ENCODE measurements at regions not wholly inside any gene's neighbourhood (a gene's known extent, or its start where the extent isn't known, plus 50 kb on each side); places are given as distances from the start of the nearest gene placed in this dataset.

DNA sequence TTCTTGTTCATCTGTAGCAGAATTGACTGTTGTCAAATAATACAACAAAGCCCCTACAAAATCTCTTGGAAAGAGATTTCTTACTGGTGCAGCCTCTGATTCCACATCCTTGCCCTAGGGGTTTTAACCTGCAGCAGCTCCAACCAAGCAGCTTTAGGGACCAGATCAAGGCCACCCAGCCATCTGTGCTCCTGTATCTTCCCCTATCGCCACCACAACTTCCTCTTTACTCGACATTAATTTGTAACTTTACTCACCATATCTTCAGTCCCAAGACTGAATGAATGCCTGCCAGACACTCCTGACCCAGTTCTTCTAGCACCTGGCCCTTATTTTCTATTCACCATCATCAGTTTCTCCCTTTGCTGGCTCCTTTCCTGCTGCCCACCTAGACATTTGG is 156.6 kb upstream of the IL12A start:
- DNase-seq: no peak

GRCh38 chr3:159835126-159835525 is 153.5 kb upstream of the IL12A start:
- DNase-seq: no peak

DNA sequence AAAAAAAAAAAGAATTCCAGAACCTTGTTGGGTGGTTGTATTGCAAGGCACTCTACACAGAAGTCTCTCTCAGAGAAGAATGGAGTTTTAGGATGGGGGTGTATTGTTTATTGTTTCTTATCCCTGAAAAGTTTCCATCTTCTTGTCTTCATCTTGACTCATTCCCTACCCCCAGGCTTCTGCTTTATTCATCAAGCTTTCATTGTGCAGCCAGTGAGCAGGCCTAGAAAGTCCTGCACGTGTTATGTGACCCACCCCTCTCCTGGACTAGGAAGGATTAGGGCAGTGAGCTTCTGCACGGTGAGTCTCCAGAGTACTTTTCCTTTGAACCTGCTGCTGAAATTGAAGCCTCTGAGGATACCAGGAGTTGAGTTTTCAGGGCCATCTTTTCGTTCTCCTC is 150.9 kb upstream of the IL12A start:
- DNase-seq: no peak

- DNase-seq: no peak
Measured at GRCh38 chr3:159838938-159839337, 149.7 kb upstream of the IL12A start.

GRCh38 chr3:159839561-159840379 is 148.9 kb upstream of the IL12A start, which contains the start of gene SCHIP1:
Gene SCHIP1, plus strand, starts transcription at chr3:159839861.
- no peak for DNase-seq

DNA sequence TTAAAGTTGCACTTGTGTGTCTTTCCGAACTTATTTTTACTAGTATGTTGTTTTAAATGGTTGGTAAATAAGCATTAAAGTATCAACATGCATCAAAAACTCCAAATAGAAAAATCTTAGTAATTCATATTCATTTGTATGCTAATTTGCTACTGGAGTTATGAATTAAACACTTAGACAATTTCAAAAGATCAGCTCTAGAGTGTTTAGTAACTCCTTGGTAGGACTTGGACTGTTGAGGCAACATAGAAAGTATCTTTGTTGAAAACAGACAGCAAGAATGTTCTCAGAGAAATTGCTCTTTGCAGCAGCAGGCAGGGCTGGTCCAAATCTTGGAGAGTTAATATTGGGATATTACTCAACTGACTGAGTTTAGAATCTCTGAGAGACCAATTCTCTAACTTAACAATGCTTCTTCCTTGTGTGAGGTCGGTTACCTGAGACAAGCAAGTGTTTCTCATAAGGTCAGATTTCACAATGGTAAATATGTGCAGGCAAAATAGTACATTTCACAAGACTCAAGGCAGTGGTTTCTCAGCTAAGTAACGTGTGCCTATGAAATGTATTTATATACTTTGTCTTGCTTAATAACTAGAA is 147.8 kb upstream of the IL12A start:
- DNase-seq: no peak

DNA sequence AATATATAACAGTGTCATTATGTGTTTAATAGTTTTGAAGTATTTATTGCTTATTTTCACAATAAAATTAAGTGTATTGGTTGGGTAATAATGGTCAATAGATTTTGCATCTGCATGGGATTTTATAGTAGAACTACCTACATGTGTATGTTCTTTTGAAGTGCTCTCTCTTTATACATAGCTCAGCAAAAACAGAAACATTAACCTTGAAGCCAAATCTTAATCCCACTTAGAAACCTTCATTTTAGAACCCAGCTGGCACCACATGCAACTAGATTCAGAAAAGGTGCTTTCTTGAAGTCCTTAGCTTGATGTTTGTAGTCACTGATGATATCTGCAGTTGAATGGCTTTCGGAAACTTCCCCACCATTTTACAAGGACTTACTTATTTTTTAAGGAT is 146.9 kb upstream of the IL12A start:
- DNase-seq: no peak

DNA sequence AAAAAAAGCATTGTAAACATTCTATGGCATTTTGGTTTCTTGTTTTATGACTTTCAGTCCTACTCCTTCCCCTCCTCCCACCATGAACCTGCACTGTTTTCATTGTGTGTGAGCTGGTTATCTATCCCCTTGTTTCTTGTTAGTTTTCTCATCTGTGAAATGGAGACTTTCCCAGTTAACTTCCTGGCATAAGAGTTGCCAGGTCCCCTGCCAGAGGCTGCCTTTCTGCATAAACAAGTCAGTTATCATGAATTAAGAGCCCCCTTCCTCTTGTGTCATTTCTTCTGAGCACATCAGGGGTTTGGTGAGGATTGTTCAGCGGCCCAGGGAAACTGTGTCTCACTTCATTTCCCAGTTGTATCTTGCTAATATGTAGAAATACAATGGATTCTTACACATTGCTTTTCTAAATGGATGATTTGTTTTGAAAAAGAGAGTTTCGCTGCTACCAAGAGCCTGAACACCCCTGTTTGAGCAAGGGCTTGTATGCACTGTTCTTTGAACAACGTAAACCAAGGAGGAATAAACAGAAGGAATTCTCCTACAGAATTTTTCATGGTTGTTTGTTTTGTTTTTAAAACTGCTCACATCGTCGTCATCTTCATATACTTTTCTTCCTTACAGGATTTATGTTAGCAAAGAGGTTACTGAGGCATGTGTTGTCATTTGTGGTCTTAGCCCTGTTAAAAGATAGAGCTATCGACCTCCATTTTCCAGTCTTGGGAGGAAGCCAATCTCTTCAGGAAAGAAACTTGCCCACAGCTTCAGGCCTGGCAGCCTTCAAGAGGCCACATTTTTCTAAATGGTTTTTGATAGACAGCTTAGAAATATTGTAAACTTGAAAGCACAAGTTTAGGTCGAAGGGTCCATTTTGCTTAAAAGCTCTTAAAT is 144.6 kb upstream of the IL12A start:
- no peak for DNase-seq

DNA sequence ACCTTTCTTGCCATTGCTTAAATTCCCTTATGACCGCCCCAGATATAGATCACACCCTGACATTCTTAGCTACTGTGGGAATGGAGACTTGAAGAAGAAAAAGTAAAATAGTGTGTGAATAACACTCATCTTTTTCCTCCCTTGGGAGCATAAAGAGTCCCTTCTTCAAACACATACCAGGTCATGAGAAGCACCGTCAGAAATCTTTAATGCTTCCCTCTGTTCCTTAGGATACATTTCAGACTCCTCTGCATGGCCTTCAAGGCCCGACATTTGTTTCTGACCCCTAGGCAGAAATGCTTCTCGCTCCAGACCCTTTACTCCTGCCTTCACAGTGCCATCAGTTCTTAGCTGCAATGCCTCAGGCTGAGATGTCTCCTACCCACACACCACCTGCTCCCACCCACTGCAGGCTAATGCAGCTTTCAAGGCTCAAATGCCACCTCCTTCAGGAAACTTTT is 143.8 kb upstream of the IL12A start:
- DNase-seq: no peak

DNA sequence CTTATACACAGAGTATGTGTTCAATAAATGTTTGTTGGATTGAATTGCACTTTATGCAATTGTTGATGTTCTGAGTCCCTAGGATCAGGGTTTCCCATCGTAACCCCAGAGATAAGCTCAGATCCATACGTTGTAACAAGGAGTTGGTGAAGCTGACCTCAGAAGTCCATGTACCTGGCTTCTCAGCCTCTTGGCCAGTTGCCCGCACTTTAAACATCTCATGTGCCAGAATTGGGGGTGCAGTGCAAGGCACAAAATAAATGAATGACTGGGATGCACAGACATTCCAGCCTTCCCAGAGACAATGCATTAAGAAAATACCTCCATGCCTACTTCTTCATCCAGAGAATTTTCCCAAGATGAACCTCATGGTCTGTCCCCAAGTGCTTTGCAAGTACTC is 142.9 kb upstream of the IL12A start:
- DNase-seq: no peak

GRCh38 chr3:159846255-159846654 is 142.4 kb upstream of the IL12A start:
- DNase-seq: no peak

- DNase-seq: no peak
Measured at GRCh38 chr3:159848348-159849118, 140.1 kb upstream of the IL12A start.

GRCh38 chr3:159850481-159850880 is 138.2 kb upstream of the IL12A start:
- DNase-seq: peak; percentile 31

GRCh38 chr3:159852266-159852665 is 136.4 kb upstream of the IL12A start:
- no peak for DNase-seq

GRCh38 chr3:159852821-159853505 is 135.7 kb upstream of the IL12A start:
- peak; percentile 5 for DNase-seq

GRCh38 chr3:159853506-159853864 is 135.2 kb upstream of the IL12A start:
- no peak for DNase-seq

DNA sequence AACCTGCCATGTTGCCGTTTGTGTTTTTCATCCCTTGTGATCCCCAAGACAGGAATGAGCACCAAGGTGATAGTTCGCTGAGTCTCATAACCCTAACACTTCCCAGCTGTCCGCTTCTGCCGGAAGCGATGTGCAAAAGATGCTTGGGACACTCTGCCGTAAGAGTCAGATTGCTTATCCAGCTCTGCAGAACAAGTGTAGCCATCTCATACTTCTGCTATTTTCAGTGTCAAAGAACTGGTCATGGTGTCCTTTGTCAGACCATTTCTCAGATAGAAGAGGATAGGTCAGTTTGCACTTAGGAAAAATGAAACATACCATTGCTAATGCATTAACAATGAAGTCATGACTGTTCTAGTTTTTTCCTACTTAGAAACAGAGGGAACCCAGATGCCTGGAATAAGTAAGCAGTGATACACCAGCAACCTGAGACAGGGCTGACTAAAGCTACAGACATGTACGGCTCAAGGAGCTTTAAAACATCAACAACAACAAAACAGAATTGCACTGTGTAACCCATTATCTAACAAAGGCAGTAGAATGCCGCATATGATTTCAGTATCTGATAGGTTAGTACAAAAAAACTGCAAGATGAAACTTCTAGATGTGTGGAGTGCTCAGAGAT is 134.0 kb upstream of the IL12A start:
- DNase-seq: peak; percentile 5

- no peak for DNase-seq
Measured at GRCh38 chr3:159855599-159856346, 132.9 kb upstream of the IL12A start.

DNA sequence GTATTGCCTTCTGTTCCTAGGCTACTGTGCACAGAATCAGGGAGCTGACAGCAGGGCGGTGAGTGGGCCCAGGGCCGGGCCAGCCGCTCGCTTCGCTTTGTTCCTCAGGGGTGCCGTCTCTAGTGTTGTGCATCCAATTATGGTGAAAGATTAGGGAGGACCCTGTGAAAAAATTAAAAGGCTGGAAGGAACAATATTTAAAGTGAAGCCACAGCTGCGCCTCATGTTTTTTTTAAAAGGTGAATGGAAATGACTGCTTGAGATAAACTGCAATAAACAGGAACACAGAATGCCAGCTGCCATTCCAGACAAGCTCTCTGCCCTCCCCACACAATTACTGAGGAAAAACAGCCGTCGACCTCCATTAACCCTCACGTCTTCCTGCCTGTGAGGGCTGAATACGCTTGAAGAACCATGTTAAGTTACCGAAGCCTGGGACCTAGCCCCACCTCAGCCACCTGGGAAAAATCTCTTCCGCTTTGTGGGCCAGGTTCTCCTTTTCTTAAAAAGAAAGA is 132.0 kb upstream of the IL12A start:
- no peak for DNase-seq

- DNase-seq: no peak
Measured at GRCh38 chr3:159857840-159858239, 130.8 kb upstream of the IL12A start.

- DNase-seq: no peak
Measured at GRCh38 chr3:159858650-159859049, 130.0 kb upstream of the IL12A start.

All from inflammatory macrophage treated with lipopolysaccharide for 4 hours (primary cell).